NCI-H226 (cell line): ENCODE measurements at regions not wholly inside any gene's neighbourhood (a gene's known extent, or its start where the extent isn't known, plus 50 kb on each side); places are given as distances from the start of the nearest gene placed in this dataset.
"Not testable (repeated sequence)": the region's sequence is repeated elsewhere in the genome, so short reads cannot be mapped to it uniquely, and the experiment has no call there.

Experiments
- DNase-seq: peaks from one replicate; pipeline ENCODE4 v3.0.0-alpha.2; 2015

- no peak for DNase-seq
Observed at GRCh38 chr2:21730141-21730540, 606.4 kb downstream of the TDRD15 start.

GRCh38 chr2:21740484-21740883, 616.7 kb downstream of the TDRD15 start:
- DNase-seq, result peak; percentile 50

- DNase-seq, result no peak
Observed at GRCh38 chr2:21746499-21746898, 622.7 kb downstream of the TDRD15 start.

- DNase-seq, result no peak
Observed at GRCh38 chr2:21748501-21748900, 624.7 kb downstream of the TDRD15 start.

GRCh38 chr2:21754164-21754788, 630.5 kb downstream of the TDRD15 start:
- DNase-seq, result no peak

GRCh38 chr2:21757805-21758430, 634.1 kb downstream of the TDRD15 start:
- DNase-seq, result no peak

- DNase-seq, result no peak
Observed at GRCh38 chr2:21759819-21760218, 636.1 kb downstream of the TDRD15 start.

- no peak for DNase-seq
Observed at GRCh38 chr2:21761361-21761760, 637.6 kb downstream of the TDRD15 start.

- DNase-seq, result no peak
Observed at GRCh38 chr2:21763501-21763900, 639.7 kb downstream of the TDRD15 start.

GRCh38 chr2:21770787-21771186, 647.0 kb downstream of the TDRD15 start:
- no peak for DNase-seq

GRCh38 chr2:21772624-21773023, 648.9 kb downstream of the TDRD15 start:
- DNase-seq, result peak; percentile 92

GRCh38 chr2:21773168-21773567, 649.4 kb downstream of the TDRD15 start:
- peak; percentile 66 for DNase-seq

GRCh38 chr2:21774691-21775368, 651.1 kb downstream of the TDRD15 start:
- DNase-seq, result no peak

- DNase-seq, result peak; percentile 20
Observed at GRCh38 chr2:21779786-21780185, 656.0 kb downstream of the TDRD15 start.

GRCh38 chr2:21781962-21782361, 658.2 kb downstream of the TDRD15 start:
- no peak for DNase-seq

- no peak for DNase-seq
Observed at GRCh38 chr2:21782866-21783265, 659.1 kb downstream of the TDRD15 start.

- DNase-seq, result peak; percentile 22
Observed at GRCh38 chr2:21787941-21788340, 664.2 kb downstream of the TDRD15 start.

- DNase-seq, result not testable (repeated sequence)
Observed at GRCh38 chr2:21790311-21790710, 666.5 kb downstream of the TDRD15 start.

- no peak for DNase-seq
Observed at GRCh38 chr2:21792571-21792970, 668.8 kb downstream of the TDRD15 start.

- no peak for DNase-seq
Observed at GRCh38 chr2:21793461-21793860, 669.7 kb downstream of the TDRD15 start.

GRCh38 chr2:21794611-21795010, 670.8 kb downstream of the TDRD15 start:
- DNase-seq, result no peak

GRCh38 chr2:21800356-21800755, 676.6 kb downstream of the TDRD15 start:
- DNase-seq, result no peak

GRCh38 chr2:21803550-21803949, 679.8 kb downstream of the TDRD15 start:
- DNase-seq, result no peak

- no peak for DNase-seq
Observed at GRCh38 chr2:21804151-21804550, 680.4 kb downstream of the TDRD15 start.
